Hepatocyte (in vitro differentiated cells): ENCODE measurements at regions not wholly inside any gene's neighbourhood (a gene's known extent, or its start where the extent isn't known, plus 50 kb on each side); places are given as distances from the start of the nearest gene placed in this dataset.
A peak's percentile ranks its signal among the peaks of the same experiment; 100 is the strongest.

Source experiments
- DNase-seq: peaks from one replicate; pipeline ENCODE4 v3.0.0-alpha.2; 2016; ENCODE audit warnings: low spot score
- H2AFZ ChIP-seq: fragments of 200-600 bp; sonication (generic); 2 replicates; pipeline ENCODE4 v1.6.0; 2016; ENCODE audit warnings: antibody characterized with exemption, mild to moderate bottlenecking
- H3K27ac ChIP-seq: fragments of 200-600 bp; sonication (generic); 2 replicates; pipeline ENCODE4 v1.5.1; 2016; ENCODE audit warnings: mild to moderate bottlenecking
- H3K27me3 ChIP-seq: fragments of 200-600 bp; sonication (generic); 2 replicates; pipeline ENCODE4 v1.6.1; 2016
- H3K36me3 ChIP-seq: fragments of 200-600 bp; sonication (generic); replicated peaks from 2 replicates; pipeline ENCODE4 v1.5.1; 2016; ENCODE audit warnings: low read depth; ENCODE audit not compliant: insufficient read depth
- H3K4me1 ChIP-seq: fragments of 200-600 bp; sonication (generic); 2 replicates; pipeline ENCODE4 v1.5.1; 2016; ENCODE audit warnings: mild to moderate bottlenecking, moderate library complexity; ENCODE audit not compliant: insufficient read depth
- H3K4me2 ChIP-seq: fragments of 200-600 bp; sonication (generic); 2 replicates; pipeline ENCODE4 v1.6.0; 2016
- H3K4me3 ChIP-seq: fragments of 200-600 bp; sonication (generic); 2 replicates; pipeline ENCODE4 v1.5.1; 2016; ENCODE audit warnings: mild to moderate bottlenecking
- H3K79me2 ChIP-seq: fragments of 200-600 bp; sonication (generic); 2 replicates; pipeline ENCODE4 v1.6.0; 2017; ENCODE audit warnings: mild to moderate bottlenecking
- H3K9me2 ChIP-seq: fragments of 200-600 bp; sonication (generic); replicated peaks from 2 replicates; pipeline ENCODE4 v1.6.0; 2017; ENCODE audit warnings: mild to moderate bottlenecking; ENCODE audit not compliant: insufficient read depth
- H3K9me3 ChIP-seq: fragments of 200-600 bp; sonication (generic); 2 replicates; pipeline ENCODE4 v1.5.1; 2016; ENCODE audit warnings: low read depth, mild to moderate bottlenecking
- H4K20me1 ChIP-seq: fragments of 200-600 bp; sonication (generic); 2 replicates; pipeline ENCODE4 v1.6.0; 2016; ENCODE audit warnings: mild to moderate bottlenecking; ENCODE audit not compliant: insufficient read depth, poor library complexity, severe bottlenecking
- CTCF ChIP-seq: fragments of 200-600 bp; sonication (generic); IDR thresholded peaks from 2 replicates; pipeline ENCODE4 v1.5.1; 2016; ENCODE audit warnings: antibody characterized with exemption, mild to moderate bottlenecking; ENCODE audit not compliant: poor library complexity
- EZH2 ChIP-seq: fragments of 200-600 bp; sonication (generic); IDR thresholded peaks from 2 replicates; pipeline ENCODE4 v1.6.1; 2016; ENCODE audit warnings: antibody characterized with exemption, mild to moderate bottlenecking, borderline replicate concordance
- EZH2phosphoT487 ChIP-seq: fragments of 200-600 bp; sonication (generic); IDR thresholded peaks from one replicate; pipeline ENCODE4 v1.6.1; 2018; ENCODE audit warnings: antibody characterized with exemption, mild to moderate bottlenecking, low read depth, moderate library complexity; ENCODE audit not compliant: unreplicated experiment, severe bottlenecking
- WGBS: methylation state at CpG from one replicate; pipeline ENCODE4 v1.1.6; 2016; ENCODE audit warnings: low lambda C conversion rate; ENCODE audit errors: missing lambda C conversion rate; 5-methylcytosine and 5-hydroxymethylcytosine counted together

DNA sequence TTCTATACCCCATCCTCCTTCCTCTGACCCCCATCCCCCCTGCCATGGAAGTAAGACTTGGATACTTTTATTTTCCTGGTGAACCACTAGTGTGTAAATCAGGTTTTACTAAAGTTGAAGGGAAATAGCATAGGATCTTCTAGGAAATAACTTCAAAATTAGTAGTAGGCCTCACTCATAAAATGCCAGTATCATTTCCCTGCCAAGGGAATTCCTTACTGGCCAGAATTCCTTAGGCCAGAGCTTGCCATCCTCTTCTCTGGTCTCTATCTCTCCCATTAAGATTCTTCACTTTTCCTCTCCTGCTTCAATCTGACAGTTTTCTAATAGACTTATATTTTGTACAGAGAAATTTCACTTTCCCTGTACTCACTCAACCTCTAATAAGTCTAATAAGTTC, 322.8 kb upstream of the TANK start:
- Histone ChIP-seq H3K27ac (peak overlapping the region; percentile 50), H3K4me3 (no peak overlapping the region), H3K79me2 (no peaks in the 10 kb centered on the region), H4K20me1 (no peaks in the 10 kb centered on the region), H3K36me3 (no peaks in the 10 kb centered on the region), H2AFZ (no peak overlapping the region), H3K27me3 (no peaks in the 10 kb centered on the region), H3K9me2 (no peaks in the 10 kb centered on the region), H3K4me2 (no peak overlapping the region), H3K9me3 (no peaks in the 10 kb centered on the region), H3K4me1 (peaks cover 4% of the 10 kb centered on the region)
- no peak for DNase-seq
- TF ChIP-seq EZH2 (no peak), EZH2phosphoT487 (no peak), CTCF (no peak)

DNA sequence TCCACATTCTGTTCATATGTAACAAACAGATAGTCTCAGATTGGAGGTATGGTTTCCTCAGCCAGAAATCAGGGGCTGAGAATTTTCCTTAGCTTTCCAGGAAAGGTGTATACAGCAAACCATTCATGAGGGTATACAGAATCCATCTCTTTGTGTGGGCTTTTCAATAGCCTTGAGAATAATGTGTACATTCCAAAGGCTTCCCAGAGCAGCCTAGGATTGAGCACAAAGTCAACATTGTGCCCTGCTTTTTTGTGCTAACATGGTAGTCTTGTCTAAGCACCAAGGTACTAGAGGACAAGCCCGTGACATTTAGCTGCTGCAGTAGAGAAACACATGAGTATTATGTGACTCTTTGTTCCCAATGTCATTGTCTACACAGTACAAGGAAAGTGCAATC, 322.1 kb upstream of the TANK start:
- no peaks in the 10 kb centered on the region for H3K27me3 ChIP-seq
- peaks cover 4% of the 10 kb centered on the region for H3K4me1 ChIP-seq
- peak overlapping the region; percentile 1 for H3K4me2 ChIP-seq
- TF ChIP-seq EZH2phosphoT487 (no peak), EZH2 (no peak), CTCF (no peak)
- H3K79me2 ChIP-seq, result no peaks in the 10 kb centered on the region
- H2AFZ ChIP-seq, result no peak overlapping the region
- H3K4me3 ChIP-seq, result no peak overlapping the region
- H3K36me3 ChIP-seq, result no peaks in the 10 kb centered on the region
- no peaks in the 10 kb centered on the region for H3K9me2 ChIP-seq
- H3K27ac ChIP-seq, result peak overlapping the region; percentile 17
- WGBS, result 76% methylated on average over 1 of the region's 1 CpG
- H4K20me1 ChIP-seq, result no peaks in the 10 kb centered on the region
- no peaks in the 10 kb centered on the region for H3K9me3 ChIP-seq
- DNase-seq, result no peak

GRCh38 chr2:160838691-160839090, 321.5 kb upstream of the TANK start:
- Histone ChIP-seq H3K4me2 (peak overlapping the region; percentile 1), H3K4me1 (peaks cover 4% of the 10 kb centered on the region), H3K27me3 (no peaks in the 10 kb centered on the region), H3K9me2 (no peaks in the 10 kb centered on the region), H2AFZ (no peak overlapping the region), H3K9me3 (peaks cover under 1% of the 10 kb centered on the region), H3K4me3 (no peak overlapping the region), H3K79me2 (no peaks in the 10 kb centered on the region), H3K36me3 (no peaks in the 10 kb centered on the region), H3K27ac (peak overlapping the region; percentile 17), H4K20me1 (no peaks in the 10 kb centered on the region)
- WGBS, result 80% methylated on average over 4 of the region's 4 CpGs
- TF ChIP-seq EZH2 (no peak), EZH2phosphoT487 (no peak), CTCF (no peak)
- no peak for DNase-seq

GRCh38 chr2:160842286-160842685, 317.9 kb upstream of the TANK start:
- peaks cover 6% of the 10 kb centered on the region for H3K9me3 ChIP-seq
- H3K79me2 ChIP-seq, result no peaks in the 10 kb centered on the region
- no peak overlapping the region for H3K27ac ChIP-seq
- no peak for DNase-seq
- no peak overlapping the region for H3K4me3 ChIP-seq
- H3K27me3 ChIP-seq, result no peaks in the 10 kb centered on the region
- TF ChIP-seq CTCF, result no peak
- TF ChIP-seq EZH2phosphoT487, result no peak
- no peak for TF ChIP-seq EZH2
- no peak overlapping the region for H3K4me2 ChIP-seq
- no peak overlapping the region for H2AFZ ChIP-seq
- WGBS, result 67% methylated on average over 4 of the region's 4 CpGs
- H4K20me1 ChIP-seq, result no peaks in the 10 kb centered on the region
- H3K9me2 ChIP-seq, result no peaks in the 10 kb centered on the region
- no peaks in the 10 kb centered on the region for H3K36me3 ChIP-seq
- H3K4me1 ChIP-seq, result no peaks in the 10 kb centered on the region
